Mesenchymal stem cell (in vitro differentiated cells and primary cell): ENCODE measurements at regions not wholly inside any gene's neighbourhood (a gene's known extent, or its start where the extent isn't known, plus 50 kb on each side); places are given as distances from the start of the nearest gene placed in this dataset.
"Not testable (repeated sequence)": the region's sequence is repeated elsewhere in the genome, so short reads cannot be mapped to it uniquely, and the experiment has no call there.

ENCODE experiments used
- DNase-seq: peaks from one replicate; pipeline ENCODE4 v3.0.0-alpha.2; 2013
- H2AFZ ChIP-seq: one replicate; pipeline ENCODE4 v1.6.1; 2013; ENCODE audit warnings: low read depth, mild to moderate bottlenecking, control low read depth, inconsistent platforms, low read length, moderate library complexity
- H2AK5ac ChIP-seq: 2 replicates; pipeline ENCODE4 v1.6.1; 2013; ENCODE audit warnings: low read length, moderate library complexity, mild to moderate bottlenecking, inconsistent platforms; ENCODE audit not compliant: severe bottlenecking
- H2BK120ac ChIP-seq: one replicate; pipeline ENCODE4 v1.6.1; 2013; ENCODE audit warnings: low read depth, mild to moderate bottlenecking, inconsistent platforms, low read length, moderate library complexity
- H2BK12ac ChIP-seq, 2 experiments: one replicate each; pipeline ENCODE4 v1.6.1; 2013; ENCODE audit warnings: inconsistent platforms in 2 of 2, low read length in 2 of 2, mild to moderate bottlenecking in 2 of 2, moderate library complexity in 2 of 2, control low read depth in 1 of 2
- H2BK15ac ChIP-seq: one replicate; pipeline ENCODE4 v1.6.1; 2013; ENCODE audit warnings: mild to moderate bottlenecking, low read depth, inconsistent platforms; ENCODE audit not compliant: poor library complexity, severe bottlenecking
- H2BK5ac ChIP-seq: 2 replicates; pipeline ENCODE4 v1.6.1; 2013; ENCODE audit warnings: low read depth, mild to moderate bottlenecking, low read length, control low read depth, inconsistent platforms; ENCODE audit not compliant: poor library complexity, severe bottlenecking
- H3K14ac ChIP-seq, 2 experiments: one replicate each; pipeline ENCODE4 v1.6.1; 2013; ENCODE audit warnings: inconsistent platforms in 2 of 2, low read length in 2 of 2, control low read depth in 1 of 2, mild to moderate bottlenecking in 1 of 2, moderate library complexity in 1 of 2
- H3K18ac ChIP-seq, 2 experiments: one replicate each; pipeline ENCODE4 v1.6.1; 2013; ENCODE audit warnings: inconsistent platforms in 2 of 2, low read length in 2 of 2, control low read depth in 1 of 2, low read depth in 1 of 2, mild to moderate bottlenecking in 1 of 2
- H3K23ac ChIP-seq, 2 experiments: one replicate each; pipeline ENCODE4 v1.6.1; 2013; ENCODE audit warnings: inconsistent platforms in 2 of 2, low read length in 2 of 2, mild to moderate bottlenecking in 2 of 2, moderate library complexity in 2 of 2, control low read depth in 1 of 2
- H3K27ac ChIP-seq: 2 replicates; pipeline ENCODE4 v1.5.1; 2013; ENCODE audit warnings: mild to moderate bottlenecking, moderate library complexity, low read length, control low read depth, inconsistent platforms; ENCODE audit not compliant: poor library complexity, severe bottlenecking
- H3K27me3 ChIP-seq, 2 experiments: 2 replicates each; pipeline versions ENCODE4 v1.6.1 to v1.7.0; 2013; ENCODE audit warnings: low read length in 2 of 2, mild to moderate bottlenecking in 2 of 2, moderate library complexity in 2 of 2, control low read depth in 1 of 2, inconsistent platforms in 1 of 2; ENCODE audit not compliant: control insufficient read depth in 1 of 2, insufficient read depth in 1 of 2
- H3K36me3 ChIP-seq, 2 experiments: 2 replicates each; pipeline versions ENCODE4 v1.6.1 to v1.7.0; 2013; ENCODE audit warnings: low read length in 2 of 2, control low read depth in 1 of 2, inconsistent platforms in 1 of 2, low read depth in 1 of 2, mild to moderate bottlenecking in 1 of 2; ENCODE audit not compliant: insufficient read depth in 2 of 2, control insufficient read depth in 1 of 2
- H3K4ac ChIP-seq, 2 experiments: one replicate each; pipeline ENCODE4 v1.6.1; 2013; ENCODE audit warnings: inconsistent platforms in 2 of 2, low read length in 2 of 2, mild to moderate bottlenecking in 2 of 2, moderate library complexity in 2 of 2, control low read depth in 1 of 2, low read depth in 1 of 2
- H3K4me1 ChIP-seq: 2 replicates; pipeline ENCODE4 v1.6.1; 2013; ENCODE audit warnings: low read depth, low read length, control low read depth; ENCODE audit not compliant: control insufficient read depth, insufficient read depth
- H3K4me2 ChIP-seq: 2 replicates; pipeline ENCODE4 v1.6.1; 2013; ENCODE audit warnings: low read length, mild to moderate bottlenecking, inconsistent platforms; ENCODE audit not compliant: poor library complexity, severe bottlenecking
- H3K4me3 ChIP-seq, 2 experiments: 2 replicates each; pipeline versions ENCODE4 v1.5.1 to v1.7.0; 2013; ENCODE audit warnings: low read length in 2 of 2, mild to moderate bottlenecking in 2 of 2, control low read depth in 1 of 2, low read depth in 1 of 2; ENCODE audit not compliant: insufficient read depth in 1 of 2
- H3K79me1 ChIP-seq: replicated peaks from 2 replicates; pipeline ENCODE4 v1.6.1; 2013; ENCODE audit warnings: mild to moderate bottlenecking, control low read depth, low read length, inconsistent platforms; ENCODE audit not compliant: poor library complexity, severe bottlenecking
- H3K9ac ChIP-seq: 2 replicates; pipeline ENCODE4 v1.7.0; 2013; ENCODE audit warnings: mild to moderate bottlenecking, low read length, moderate library complexity
- H3K9me3 ChIP-seq: 2 replicates; pipeline ENCODE4 v1.7.0; 2013; ENCODE audit warnings: mild to moderate bottlenecking, low read length; ENCODE audit not compliant: control insufficient read depth
- H4K8ac ChIP-seq: one replicate; pipeline ENCODE4 v1.6.1; 2013; ENCODE audit warnings: inconsistent platforms, mild to moderate bottlenecking, low read length, moderate library complexity
- H4K91ac ChIP-seq: one replicate; pipeline ENCODE4 v1.6.1; 2013; ENCODE audit warnings: mild to moderate bottlenecking, low read length, inconsistent platforms
- WGBS: methylation state at CpG from one replicate; pipeline ENCODE4 v1.1.7; 2013; ENCODE audit warnings: mixed read lengths; 5-methylcytosine and 5-hydroxymethylcytosine counted together

- not testable (repeated sequence) for H3K27me3 ChIP-seq, H2BK120ac ChIP-seq, H3K79me1 ChIP-seq, H2BK12ac ChIP-seq, H3K9ac ChIP-seq, H2AFZ ChIP-seq, H4K91ac ChIP-seq, H3K36me3 ChIP-seq, H3K4me2 ChIP-seq, H3K18ac ChIP-seq, H2BK5ac ChIP-seq, H3K4me3 ChIP-seq, H3K14ac ChIP-seq, DNase-seq, H3K4me1 ChIP-seq, H3K4ac ChIP-seq, H3K27ac ChIP-seq, H4K8ac ChIP-seq, H2AK5ac ChIP-seq, H3K23ac ChIP-seq, H2BK15ac ChIP-seq
- H3K9me3 ChIP-seq: peaks cover 20% of the 10 kb centered on the region
- WGBS: 60% methylated on average over 2 of the region's 3 CpGs
Observed at GRCh38 chr14:29027441-29027840, 260.9 kb downstream of the FOXG1 start.

- not testable (repeated sequence) for H3K79me1 ChIP-seq, H3K4me3 ChIP-seq, DNase-seq, H4K91ac ChIP-seq, H2AK5ac ChIP-seq, H2BK15ac ChIP-seq, H2BK12ac ChIP-seq, H3K14ac ChIP-seq, H2AFZ ChIP-seq, H3K27ac ChIP-seq, H3K4ac ChIP-seq, H2BK5ac ChIP-seq, H3K27me3 ChIP-seq, H3K18ac ChIP-seq, H3K23ac ChIP-seq, H2BK120ac ChIP-seq, H3K9ac ChIP-seq, H4K8ac ChIP-seq, H3K36me3 ChIP-seq, H3K4me2 ChIP-seq, H3K4me1 ChIP-seq
- H3K9me3 ChIP-seq: peaks cover 20% of the 10 kb centered on the region
- WGBS: 60% methylated on average over 2 of the region's 2 CpGs
Observed at GRCh38 chr14:29027941-29028705, 261.5 kb downstream of the FOXG1 start.

DNA sequence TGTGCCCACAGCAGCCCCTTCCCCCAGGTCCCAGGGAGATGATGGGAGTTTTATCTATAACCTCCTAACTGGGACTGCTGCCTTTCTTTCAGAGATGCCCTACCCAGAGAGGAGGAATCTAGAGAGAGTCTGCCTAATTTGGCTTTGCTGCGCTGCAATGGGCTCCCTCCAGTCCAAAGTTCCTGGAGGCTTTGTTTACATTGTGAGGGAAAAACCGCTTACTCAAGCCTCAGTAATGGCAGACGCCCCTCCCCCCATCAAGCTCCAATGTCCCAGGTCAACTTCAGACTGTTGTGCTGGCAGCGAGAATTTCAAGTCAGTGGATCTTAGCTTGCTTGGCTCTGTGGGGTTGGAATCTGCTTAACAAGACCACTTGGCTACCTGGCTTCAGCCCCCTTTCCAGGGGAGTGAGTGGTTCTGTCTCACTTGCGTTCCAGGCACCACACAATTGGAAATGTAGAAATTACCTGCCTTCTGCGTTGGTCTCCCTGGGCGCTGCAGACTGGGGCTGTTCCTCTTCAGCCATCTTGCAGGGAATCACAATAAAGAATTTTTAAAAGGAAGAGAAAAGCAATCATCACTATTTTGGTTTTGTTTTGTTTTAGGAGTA is 262.5 kb downstream of the FOXG1 start:
- no peak overlapping the region for H3K9ac ChIP-seq
- no peak overlapping the region for H2BK5ac ChIP-seq
- no peak overlapping the region for H2AFZ ChIP-seq
- WGBS: 53% methylated on average over 5 of the region's 7 CpGs
- no peak overlapping the region for H3K4ac ChIP-seq
- H2BK15ac ChIP-seq: no peak overlapping the region
- H2AK5ac ChIP-seq: no peak overlapping the region
- H4K8ac ChIP-seq: no peak overlapping the region
- no peaks in the 10 kb centered on the region for H3K79me1 ChIP-seq
- no peak overlapping the region for H4K91ac ChIP-seq
- H3K23ac ChIP-seq: no peak overlapping the region
- no peaks in the 10 kb centered on the region for H3K4me1 ChIP-seq
- no peaks in the 10 kb centered on the region for H3K27me3 ChIP-seq
- H3K9me3 ChIP-seq: peaks cover 20% of the 10 kb centered on the region
- H2BK12ac ChIP-seq: no peak overlapping the region
- H2BK120ac ChIP-seq: no peak overlapping the region
- H3K4me3 ChIP-seq: no peak overlapping the region
- peak; percentile 4 for DNase-seq
- H3K18ac ChIP-seq: peak overlapping the region in 1 of 2 experiments; percentile 8
- no peak overlapping the region for H3K14ac ChIP-seq
- no peak overlapping the region for H3K27ac ChIP-seq
- H3K4me2 ChIP-seq: no peak overlapping the region
- H3K36me3 ChIP-seq: no peaks in the 10 kb centered on the region

DNA sequence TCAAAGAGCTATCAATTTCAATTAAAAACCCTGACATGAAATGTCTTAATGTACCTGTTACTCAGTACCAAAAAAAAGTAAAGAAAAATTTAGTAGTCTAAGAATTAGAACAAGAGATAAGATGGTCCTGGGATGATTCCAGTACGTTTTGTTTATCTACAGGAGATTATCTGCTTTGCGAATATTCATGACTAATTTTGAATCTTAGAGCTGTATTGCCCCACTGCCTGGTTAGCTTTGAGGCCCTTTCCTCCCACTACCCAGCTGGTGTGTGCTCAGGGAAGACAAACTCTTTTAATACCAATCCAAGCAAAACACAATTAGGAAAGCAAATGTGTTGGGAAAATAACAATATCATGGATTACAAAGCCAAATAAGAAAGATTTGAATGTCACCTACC is 263.5 kb downstream of the FOXG1 start:
- Histone ChIP-seq H3K18ac (no peak overlapping the region), H3K23ac (no peak overlapping the region), H2AFZ (no peak overlapping the region), H3K4me3 (no peak overlapping the region), H3K27ac (no peak overlapping the region), H2BK12ac (no peak overlapping the region), H3K4me1 (no peaks in the 10 kb centered on the region), H4K91ac (no peak overlapping the region), H3K27me3 (no peaks in the 10 kb centered on the region), H2AK5ac (no peak overlapping the region), H3K36me3 (no peaks in the 10 kb centered on the region), H3K4me2 (no peak overlapping the region), H3K9me3 (peaks cover 12% of the 10 kb centered on the region), H3K79me1 (no peaks in the 10 kb centered on the region), H3K9ac (no peak overlapping the region), H4K8ac (no peak overlapping the region), H3K4ac (no peak overlapping the region), H2BK15ac (no peak overlapping the region), H3K14ac (no peak overlapping the region), H2BK120ac (no peak overlapping the region), H2BK5ac (no peak overlapping the region)
- no CpG with 5 or more reads among the region's 2 CpGs for WGBS
- peak; percentile 1 for DNase-seq
